Thymus (tissue), 11 donors: ENCODE measurements at regions not wholly inside any gene's neighbourhood (a gene's known extent, or its start where the extent isn't known, plus 50 kb on each side); places are given as distances from the start of the nearest gene placed in this dataset.

Experiments
- DNase-seq, 9 donors: peaks; one replicate each; pipeline ENCODE4 v3.0.0-alpha.2; 2013; ENCODE audit warnings: low spot score in 9 of 9, low read depth in 6 of 9, missing footprints in 1 of 9
- H3K27ac ChIP-seq, 2 donors: one replicate each; pipeline ENCODE4 v1.5.1; 2013; ENCODE audit warnings: control low read depth in 1 of 2, low read depth in 1 of 2, low read length in 1 of 2, mild to moderate bottlenecking in 1 of 2, moderate library complexity in 1 of 2
- H3K27me3 ChIP-seq, 2 donors: one replicate each; pipeline ENCODE4 v1.5.1; 2013; ENCODE audit warnings: low read length in 1 of 2; ENCODE audit not compliant: control insufficient read depth in 2 of 2, insufficient read depth in 1 of 2
- H3K36me3 ChIP-seq, 2 donors: one replicate each; pipeline ENCODE4 v1.5.1; 2013; ENCODE audit warnings: low read length in 1 of 2, mild to moderate bottlenecking in 1 of 2, moderate library complexity in 1 of 2; ENCODE audit not compliant: control insufficient read depth in 2 of 2, insufficient read depth in 2 of 2
- H3K4me1 ChIP-seq, 2 donors: one replicate each; pipeline ENCODE4 v1.5.1; 2013; ENCODE audit warnings: low read length in 2 of 2; ENCODE audit not compliant: control insufficient read depth in 2 of 2, insufficient read depth in 2 of 2
- H3K4me3 ChIP-seq, 2 donors: one replicate each; pipeline ENCODE4 v1.5.1; 2013; ENCODE audit warnings: low read length in 2 of 2, control low read depth in 1 of 2, mild to moderate bottlenecking in 1 of 2
- H3K9me3 ChIP-seq, 2 donors: one replicate each; pipeline ENCODE4 v1.5.1; 2013; ENCODE audit warnings: low read length in 1 of 2, mild to moderate bottlenecking in 1 of 2; ENCODE audit not compliant: control insufficient read depth in 2 of 2, insufficient read depth in 1 of 2
- WGBS: extraction: QIAGEN DNeasy Blood & Tissue Kit; methylation state at CpG from one replicate; pipeline ENCODE4 v1.1.7; 2013; 5-methylcytosine and 5-hydroxymethylcytosine counted together
- donor health status: healthy.

GRCh38 chr13:95477187-95477586, 75.3 kb upstream of the CLDN10 start:
- peaks cover 3 to 5% of the 10 kb centered on the region in 2 donors for H3K4me1 ChIP-seq
- WGBS, result 90% methylated on average over 6 of the region's 6 CpGs
- no peaks in the 10 kb centered on the region for H3K9me3 ChIP-seq
- DNase-seq, result no peak
- no peak overlapping the region for H3K4me3 ChIP-seq
- no peaks in the 10 kb centered on the region for H3K36me3 ChIP-seq
- no peak overlapping the region for H3K27ac ChIP-seq
- no peaks in the 10 kb centered on the region for H3K27me3 ChIP-seq

GRCh38 chr13:95479731-95480130, 72.8 kb upstream of the CLDN10 start:
- no peaks in the 10 kb centered on the region for H3K9me3 ChIP-seq
- peaks cover 3 to 5% of the 10 kb centered on the region in 2 donors for H3K4me1 ChIP-seq
- H3K27me3 ChIP-seq, result no peaks in the 10 kb centered on the region
- no peak overlapping the region for H3K4me3 ChIP-seq
- no peak overlapping the region for H3K27ac ChIP-seq
- 52% methylated on average over 2 of the region's 2 CpGs for WGBS
- no peak for DNase-seq
- H3K36me3 ChIP-seq, result no peaks in the 10 kb centered on the region

- Histone ChIP-seq H3K9me3 (no peaks in the 10 kb centered on the region), H3K27me3 (no peaks in the 10 kb centered on the region), H3K27ac (no peak overlapping the region), H3K4me3 (no peak overlapping the region), H3K36me3 (no peaks in the 10 kb centered on the region), H3K4me1 (peaks cover 3 to 5% of the 10 kb centered on the region in 2 donors)
- 28% methylated on average over 7 of the region's 7 CpGs for WGBS
- DNase-seq, result no peak
Measured at GRCh38 chr13:95480131-95480545, 72.4 kb upstream of the CLDN10 start.

- no peak overlapping the region for H3K27ac ChIP-seq
- H3K4me3 ChIP-seq, result no peak overlapping the region
- H3K36me3 ChIP-seq, result no peaks in the 10 kb centered on the region
- no peaks in the 10 kb centered on the region for H3K27me3 ChIP-seq
- H3K9me3 ChIP-seq, result no peaks in the 10 kb centered on the region
- 70% methylated on average over 7 of the region's 7 CpGs for WGBS
- peaks cover 3 to 5% of the 10 kb centered on the region in 2 donors for H3K4me1 ChIP-seq
- no peak for DNase-seq
Measured at GRCh38 chr13:95480791-95481780, 71.4 kb upstream of the CLDN10 start.

- no peaks in the 10 kb centered on the region for H3K9me3 ChIP-seq
- no peak for DNase-seq
- H3K4me1 ChIP-seq, result no peaks in the 10 kb centered on the region
- no peak overlapping the region for H3K27ac ChIP-seq
- H3K27me3 ChIP-seq, result no peaks in the 10 kb centered on the region
- no peak overlapping the region for H3K4me3 ChIP-seq
- H3K36me3 ChIP-seq, result no peaks in the 10 kb centered on the region
- WGBS, result 89% methylated on average over 1 of the region's 1 CpG
Measured at GRCh38 chr13:95484052-95484451, 68.5 kb upstream of the CLDN10 start.

- Histone ChIP-seq H3K36me3 (no peaks in the 10 kb centered on the region), H3K9me3 (no peaks in the 10 kb centered on the region), H3K27ac (no peak overlapping the region), H3K4me3 (no peak overlapping the region), H3K27me3 (no peaks in the 10 kb centered on the region), H3K4me1 (no peaks in the 10 kb centered on the region)
- WGBS, result 66% methylated on average over 5 of the region's 5 CpGs
- no peak for DNase-seq
Measured at GRCh38 chr13:95485045-95485517, 67.4 kb upstream of the CLDN10 start.

GRCh38 chr13:95485518-95486144, 66.9 kb upstream of the CLDN10 start:
- no peaks in the 10 kb centered on the region for H3K36me3 ChIP-seq
- H3K4me3 ChIP-seq, result no peak overlapping the region
- H3K27ac ChIP-seq, result no peak overlapping the region
- H3K9me3 ChIP-seq, result no peaks in the 10 kb centered on the region
- H3K4me1 ChIP-seq, result no peaks in the 10 kb centered on the region
- H3K27me3 ChIP-seq, result no peaks in the 10 kb centered on the region
- WGBS, result 73% methylated on average over 3 of the region's 3 CpGs
- DNase-seq, result no peak

- Histone ChIP-seq H3K4me3 (no peak overlapping the region), H3K36me3 (no peaks in the 10 kb centered on the region), H3K9me3 (peaks cover 0 to 3% of the 10 kb centered on the region in 2 donors), H3K27me3 (no peaks in the 10 kb centered on the region), H3K4me1 (no peaks in the 10 kb centered on the region), H3K27ac (no peak overlapping the region)
- no peak for DNase-seq
- 77% methylated on average over 8 of the region's 8 CpGs for WGBS
Measured at GRCh38 chr13:95492044-95492801, 60.3 kb upstream of the CLDN10 start.
